ENCODE measurements at regions not wholly inside any gene's neighbourhood (a gene's known extent, or its start where the extent isn't known, plus 50 kb on each side); places are given as distances from the start of the nearest gene placed in this dataset.

GRCh38 chr2:19838616-19839015 is 63.2 kb downstream of the TTC32 start:
- TF ChIP-seq CTCF (conservative IDR thresholded peaks at IDR 0.05) (no peak), ZFX (IDR thresholded peaks at IDR 0.05) (no peak)

All from C4-2B (cell line).